HG03469 (cell line): ENCODE measurements at regions not wholly inside any gene's neighbourhood (a gene's known extent, or its start where the extent isn't known, plus 50 kb on each side); places are given as distances from the start of the nearest gene placed in this dataset.

Experiments
- ATAC-seq: cut with Tn5 transposase; IDR thresholded peaks from one replicate; pipeline ENCODE4 v1.9.1; 2021; ENCODE audit warnings: mild to moderate bottlenecking, moderate library complexity, moderate number of reproducible peaks; ENCODE audit not compliant: unreplicated experiment

- no peak for ATAC-seq
Measured at GRCh38 chr12:75844049-75844770, 187.4 kb downstream of the PHLDA1 start.

GRCh38 chr12:75842090-75842489 lies 189.5 kb downstream of the PHLDA1 start:
- no peak for ATAC-seq

GRCh38 chr12:75840994-75841355 lies 190.6 kb downstream of the PHLDA1 start:
- ATAC-seq: no peak

DNA sequence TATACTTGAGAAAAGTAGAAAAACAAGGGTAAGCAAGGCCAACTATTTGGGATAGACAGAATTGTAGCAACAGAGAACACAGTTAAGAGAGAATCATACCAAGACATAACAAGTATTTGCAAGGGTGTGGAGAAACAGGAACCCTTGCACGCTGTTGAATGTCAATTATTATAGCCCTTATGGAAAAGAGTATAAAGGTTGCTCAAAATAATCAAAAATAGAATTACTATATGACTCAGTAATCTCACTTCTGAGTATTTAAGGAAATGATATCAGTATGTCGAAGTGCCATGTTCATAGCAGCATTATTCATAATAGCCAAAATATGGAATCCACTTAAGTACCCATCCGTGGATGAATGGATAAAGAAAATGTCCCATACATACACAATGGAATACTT lies 193.3 kb downstream of the PHLDA1 start:
- no peak for ATAC-seq

DNA sequence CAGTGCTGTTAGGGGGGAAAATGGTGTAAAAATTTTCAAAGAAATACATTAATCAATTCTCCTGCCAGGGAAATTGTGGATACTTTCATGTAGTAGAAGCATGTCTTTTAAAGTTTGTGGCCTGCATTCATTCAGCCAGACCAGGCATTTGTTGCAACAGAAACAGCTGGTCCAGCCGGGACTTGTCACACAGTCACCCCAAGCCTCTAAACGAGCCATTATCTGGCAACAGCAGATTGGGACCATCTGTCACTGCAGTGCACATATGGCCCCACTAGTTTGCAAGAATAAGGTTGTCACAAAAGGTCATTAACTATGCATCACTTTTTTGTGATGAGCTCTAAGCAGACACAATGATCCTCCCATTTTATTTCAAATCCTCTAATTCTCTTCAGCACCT lies 193.9 kb downstream of the PHLDA1 start:
- ATAC-seq: no peak

GRCh38 chr12:75836533-75836932 lies 195.0 kb downstream of the PHLDA1 start:
- no peak for ATAC-seq

DNA sequence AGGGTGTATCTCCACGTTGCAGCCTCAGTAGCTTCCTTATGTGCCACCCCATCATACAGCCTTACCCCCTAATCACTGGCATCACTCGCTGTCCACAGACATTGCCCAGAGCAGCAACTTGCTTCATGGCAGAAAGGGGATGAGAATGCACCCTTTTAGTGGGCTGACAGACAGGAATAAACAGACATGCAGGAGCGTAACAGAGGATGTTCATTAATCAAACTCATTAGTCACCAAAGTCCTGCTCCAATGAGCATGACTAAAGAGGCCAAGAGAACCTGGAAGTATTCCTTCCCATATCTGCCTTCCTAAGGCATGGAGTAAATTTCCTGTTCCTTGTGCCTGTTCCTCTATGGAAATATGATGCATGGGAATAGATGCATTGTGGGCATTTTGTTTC lies 197.0 kb downstream of the PHLDA1 start:
- no peak for ATAC-seq

GRCh38 chr12:75833268-75833667 lies 198.3 kb downstream of the PHLDA1 start:
- no peak for ATAC-seq

GRCh38 chr12:75831402-75831801 lies 200.2 kb downstream of the PHLDA1 start:
- ATAC-seq: no peak

- ATAC-seq: no peak
Measured at GRCh38 chr12:75827061-75827460, 204.5 kb downstream of the PHLDA1 start.

DNA sequence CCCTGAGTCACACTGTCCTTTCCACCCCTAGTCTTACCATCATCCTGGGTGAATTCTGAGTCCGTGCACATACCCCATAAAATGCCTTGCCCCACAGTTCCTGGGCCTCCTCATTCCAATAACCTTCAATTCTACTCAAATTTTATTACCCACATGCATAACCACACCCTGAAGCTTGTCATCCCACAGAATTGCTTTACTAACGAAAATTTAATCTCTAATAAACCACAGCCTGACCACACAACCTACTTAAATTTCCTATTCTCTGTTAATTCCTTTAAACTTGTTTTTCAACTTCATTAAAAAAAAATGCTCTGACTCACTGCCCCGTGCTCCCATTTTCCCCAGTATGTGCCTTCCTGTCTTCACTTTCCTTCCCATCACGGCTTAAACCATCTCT lies 205.9 kb downstream of the PHLDA1 start:
- ATAC-seq: no peak

GRCh38 chr12:75823475-75823874 lies 208.1 kb downstream of the PHLDA1 start:
- no peak for ATAC-seq

DNA sequence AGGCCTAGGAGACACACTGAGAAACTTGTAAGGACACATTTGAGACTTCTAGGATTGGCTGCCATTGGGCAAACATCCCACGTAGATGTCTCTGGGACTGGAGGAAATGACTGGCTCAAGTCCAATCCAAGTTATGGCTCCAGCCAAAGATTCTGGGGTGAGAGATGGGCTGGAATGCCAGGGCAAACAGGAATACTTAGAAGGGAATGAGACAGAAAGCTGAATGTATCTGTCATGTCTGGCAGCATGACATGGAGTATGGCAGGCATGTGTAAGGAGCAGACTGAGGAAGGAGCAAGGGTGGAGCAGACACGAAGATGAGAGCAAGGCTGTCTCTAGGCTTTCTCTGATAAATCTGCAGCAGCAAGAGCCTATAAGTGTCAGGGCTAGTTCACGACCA lies 209.2 kb downstream of the PHLDA1 start:
- ATAC-seq: no peak

- no peak for ATAC-seq
Measured at GRCh38 chr12:75820848-75821578, 210.6 kb downstream of the PHLDA1 start.

GRCh38 chr12:75820071-75820470 lies 211.5 kb downstream of the PHLDA1 start:
- no peak for ATAC-seq

GRCh38 chr12:75819512-75819911 lies 212.1 kb downstream of the PHLDA1 start:
- ATAC-seq: no peak

DNA sequence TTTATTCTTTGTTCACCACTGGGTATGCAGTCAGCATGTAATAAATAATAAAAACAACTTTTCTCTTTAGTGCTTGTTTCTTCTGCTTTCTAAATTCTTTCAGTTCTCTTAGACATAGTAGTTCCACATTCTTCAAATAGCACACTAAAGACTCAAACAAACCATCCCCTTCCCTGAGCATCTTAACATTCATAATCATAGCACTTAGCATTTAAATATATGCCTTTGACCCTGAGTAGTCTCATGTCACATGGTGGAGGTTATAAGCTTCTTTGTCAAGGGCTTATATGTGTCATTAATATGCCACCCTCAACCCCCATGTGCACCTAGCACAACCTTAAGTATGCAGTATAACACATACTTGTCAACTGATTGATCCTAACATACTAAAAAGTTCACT lies 212.7 kb downstream of the PHLDA1 start:
- no peak for ATAC-seq

- no peak for ATAC-seq
Measured at GRCh38 chr12:75816897-75817296, 214.7 kb downstream of the PHLDA1 start.

GRCh38 chr12:75815756-75816155 lies 215.8 kb downstream of the PHLDA1 start:
- ATAC-seq: no peak

DNA sequence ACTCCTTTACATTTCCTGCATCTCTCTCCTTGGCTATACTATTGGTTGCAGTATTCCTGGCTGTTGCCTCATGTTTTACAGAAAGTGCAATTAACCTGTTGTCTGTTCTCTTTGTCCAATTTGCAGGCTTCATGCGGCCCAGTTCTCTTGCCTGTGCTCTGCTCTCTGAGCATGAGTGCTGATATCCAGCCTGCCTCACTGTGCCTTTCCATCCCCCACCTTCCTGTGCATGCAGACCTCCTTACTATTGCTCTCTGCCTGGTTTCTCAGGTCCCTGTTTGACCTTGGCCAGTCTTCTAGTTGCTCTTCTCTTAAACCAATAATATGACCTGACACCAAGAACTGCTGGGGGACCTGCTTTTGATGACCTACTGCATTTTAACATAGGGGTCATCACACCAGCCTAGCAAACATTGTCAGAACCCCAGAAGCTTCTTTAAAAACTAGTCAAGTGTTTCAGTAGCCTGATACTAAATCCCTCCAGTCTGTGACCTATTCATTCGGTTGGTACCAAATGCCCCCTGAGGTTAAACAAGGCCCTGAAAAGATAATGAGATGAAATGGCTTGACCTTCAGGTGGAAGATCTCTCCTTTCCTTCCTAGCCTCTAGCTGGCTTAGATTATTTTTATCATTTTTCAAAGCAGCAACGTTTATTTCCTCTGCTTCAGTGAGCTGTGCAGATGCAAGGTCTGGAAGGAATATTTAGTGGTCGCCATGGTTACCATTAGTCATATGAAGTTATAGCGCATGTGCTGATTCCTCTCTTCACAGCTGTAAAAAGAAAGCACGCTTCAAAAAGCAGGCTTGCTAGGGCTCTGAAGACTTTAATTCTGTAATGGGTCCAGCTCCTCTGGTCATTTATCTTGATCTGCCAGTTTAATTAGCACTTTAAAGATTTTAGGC lies 216.5 kb downstream of the PHLDA1 start:
- ATAC-seq: peak; percentile 66

GRCh38 chr12:75813072-75813471 lies 218.5 kb downstream of the PHLDA1 start:
- ATAC-seq: no peak
